Loucy (cell line): ENCODE measurements at regions not wholly inside any gene's neighbourhood (a gene's known extent, or its start where the extent isn't known, plus 50 kb on each side); places are given as distances from the start of the nearest gene placed in this dataset.

Source experiments
- H2AFZ ChIP-seq: fragments of 200-600 bp; sonication (generic); 2 replicates; pipeline ENCODE4 v1.6.0; 2016; ENCODE audit warnings: antibody characterized with exemption, mild to moderate bottlenecking, low read length, moderate library complexity
- H3F3A ChIP-seq: fragments of 200-600 bp; 2 replicates; pipeline ENCODE4 v1.6.0; 2016; ENCODE audit warnings: antibody characterized with exemption, low read depth, mild to moderate bottlenecking
- H3K27me3 ChIP-seq: fragments of 200-600 bp; sonication (generic); 2 replicates; pipeline ENCODE4 v1.6.1; 2014; ENCODE audit warnings: low read length, mild to moderate bottlenecking; ENCODE audit not compliant: insufficient read depth, poor library complexity, severe bottlenecking
- H3K36me3 ChIP-seq: fragments of 200-600 bp; sonication (generic); 2 replicates; pipeline ENCODE4 v1.6.1; 2016; ENCODE audit warnings: low read length; ENCODE audit not compliant: insufficient read depth
- H3K4me1 ChIP-seq: fragments of 200-600 bp; sonication (generic); 2 replicates; pipeline ENCODE4 v1.5.1; 2014; ENCODE audit warnings: low read length, mild to moderate bottlenecking; ENCODE audit not compliant: insufficient read depth, poor library complexity, severe bottlenecking
- H3K4me2 ChIP-seq: fragments of 200-600 bp; sonication (generic); 2 replicates; pipeline ENCODE4 v1.6.0; 2014; ENCODE audit warnings: antibody characterized with exemption, low read length, low read depth, mild to moderate bottlenecking; ENCODE audit not compliant: poor library complexity, severe bottlenecking
- H3K4me3 ChIP-seq: fragments of 200-600 bp; sonication (generic); 2 replicates; pipeline ENCODE4 v1.5.1; 2014; ENCODE audit warnings: low read length, mild to moderate bottlenecking, mixed read lengths; ENCODE audit not compliant: poor library complexity, severe bottlenecking
- H3K79me2 ChIP-seq: fragments of 200-600 bp; sonication (generic); 2 replicates; pipeline ENCODE4 v1.6.1; 2014; ENCODE audit warnings: low read length; ENCODE audit not compliant: insufficient read depth
- H3K9ac ChIP-seq: fragments of 200-600 bp; sonication (generic); 2 replicates; pipeline ENCODE4 v1.6.0; 2014; ENCODE audit warnings: mild to moderate bottlenecking, low read depth, low read length, moderate library complexity; ENCODE audit not compliant: poor library complexity, severe bottlenecking
- H3K9me2 ChIP-seq: fragments of 200-600 bp; sonication (generic); replicated peaks from 2 replicates; pipeline ENCODE4 v1.6.1; 2016; ENCODE audit warnings: low read depth, low read length, mixed read lengths
- H3K9me3 ChIP-seq: fragments of 200-600 bp; sonication (generic); 2 replicates; pipeline ENCODE4 v1.6.1; 2014; ENCODE audit warnings: mild to moderate bottlenecking, antibody characterized with exemption, low read length, low read depth; ENCODE audit not compliant: insufficient read depth
- H4K20me1 ChIP-seq: fragments of 200-600 bp; sonication (generic); 2 replicates; pipeline ENCODE4 v1.6.0; 2014; ENCODE audit warnings: antibody characterized with exemption, low read length, mild to moderate bottlenecking; ENCODE audit not compliant: insufficient read depth, poor library complexity, severe bottlenecking
- CTCF ChIP-seq: fragments of 200-600 bp; sonication (generic); conservative IDR thresholded peaks from 2 replicates; pipeline ENCODE4 v1.5.1; 2014; ENCODE audit warnings: mild to moderate bottlenecking, antibody characterized with exemption, low read length
- EZH2phosphoT487 ChIP-seq: fragments of 200-600 bp; IDR thresholded peaks from 2 replicates; pipeline ENCODE4 v1.6.1; 2018; ENCODE audit warnings: antibody characterized with exemption, mild to moderate bottlenecking, moderate library complexity, borderline replicate concordance

- Histone ChIP-seq H4K20me1 (no peaks in the 10 kb centered on the region), H3K4me3 (no peak overlapping the region), H3F3A (no peaks in the 10 kb centered on the region), H3K36me3 (no peaks in the 10 kb centered on the region), H3K4me2 (no peak overlapping the region), H3K4me1 (peaks cover 22% of the 10 kb centered on the region), H3K9me2 (no peaks in the 10 kb centered on the region), H2AFZ (peak overlapping the region; percentile 29; the same call in 1 of the 2 replicates), H3K9ac (no peak overlapping the region), H3K79me2 (no peaks in the 10 kb centered on the region), H3K9me3 (no peaks in the 10 kb centered on the region), H3K27me3 (no peaks in the 10 kb centered on the region)
- TF ChIP-seq EZH2phosphoT487 (no peak), CTCF (no peak)
Measured at GRCh38 chr5:34589832-34590231, 66.3 kb upstream of the RAI14 start.

GRCh38 chr5:34591723-34592122 lies 64.4 kb upstream of the RAI14 start:
- Histone ChIP-seq H3K4me3 (no peak overlapping the region), H3K4me2 (no peak overlapping the region), H4K20me1 (no peaks in the 10 kb centered on the region), H3K27me3 (no peaks in the 10 kb centered on the region), H3K36me3 (no peaks in the 10 kb centered on the region), H2AFZ (no peak overlapping the region), H3K4me1 (peaks cover 14% of the 10 kb centered on the region), H3F3A (no peaks in the 10 kb centered on the region), H3K9me2 (no peaks in the 10 kb centered on the region), H3K9ac (no peak overlapping the region), H3K9me3 (no peaks in the 10 kb centered on the region), H3K79me2 (no peaks in the 10 kb centered on the region)
- no peak for TF ChIP-seq CTCF
- TF ChIP-seq EZH2phosphoT487, result no peak

- Histone ChIP-seq H2AFZ (no peak overlapping the region), H3K36me3 (no peaks in the 10 kb centered on the region)
Measured at GRCh38 chr5:34597034-34598027, 58.8 kb upstream of the RAI14 start.

More at GRCh38 chr5:34597034-34598027, 58.8 kb upstream of the RAI14 start:
- H3K79me2 ChIP-seq, result no peaks in the 10 kb centered on the region
- H3K27me3 ChIP-seq, result no peaks in the 10 kb centered on the region
- no peaks in the 10 kb centered on the region for H3K9me3 ChIP-seq
- H3K9ac ChIP-seq, result no peak overlapping the region
- no peaks in the 10 kb centered on the region for H4K20me1 ChIP-seq
- no peak overlapping the region for H3K4me2 ChIP-seq
- no peak overlapping the region for H3K4me3 ChIP-seq
- no peaks in the 10 kb centered on the region for H3F3A ChIP-seq
- TF ChIP-seq CTCF (no peak), EZH2phosphoT487 (no peak)
- peaks cover 21% of the 10 kb centered on the region for H3K4me1 ChIP-seq
- no peaks in the 10 kb centered on the region for H3K9me2 ChIP-seq
